SIG-M5 (cell line): ENCODE measurements at regions not wholly inside any gene's neighbourhood (a gene's known extent, or its start where the extent isn't known, plus 50 kb on each side); places are given as distances from the start of the nearest gene placed in this dataset.

Source experiments
- DNase-seq: peaks from one replicate; lab custom pipeline; 2025; lab: John Stamatoyannopoulos, UW

DNA sequence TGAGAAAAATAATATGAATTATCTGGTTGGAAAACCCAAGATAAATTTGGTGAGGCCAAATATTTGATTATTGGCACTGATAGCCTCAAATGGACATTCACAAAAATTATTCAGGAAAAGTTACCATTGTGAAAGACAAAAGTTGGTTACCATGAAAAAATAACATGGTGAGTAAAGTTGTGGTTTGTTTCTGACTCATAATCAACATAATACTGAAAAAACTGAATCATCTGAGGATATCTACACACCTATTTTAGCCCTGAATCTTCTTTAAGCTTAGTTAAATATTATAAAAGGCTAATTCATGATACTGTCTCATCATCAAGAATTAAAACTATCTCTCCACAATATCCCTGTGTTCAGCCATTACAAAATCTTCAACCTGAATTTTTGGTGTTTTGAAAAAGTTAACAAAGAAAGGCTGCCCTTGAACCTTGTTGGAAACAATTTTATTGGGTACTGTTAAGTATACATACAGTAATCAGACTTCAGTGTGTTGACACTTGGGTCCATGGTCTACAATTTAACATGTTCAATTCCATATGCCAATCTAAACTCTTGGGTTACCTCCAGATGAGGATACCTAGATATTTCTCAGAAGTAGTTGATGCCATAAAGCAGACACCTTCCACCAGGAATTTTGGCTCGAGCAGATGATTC lies 607.5 kb upstream of the SLC39A10 start:
- DNase-seq: no peak

DNA sequence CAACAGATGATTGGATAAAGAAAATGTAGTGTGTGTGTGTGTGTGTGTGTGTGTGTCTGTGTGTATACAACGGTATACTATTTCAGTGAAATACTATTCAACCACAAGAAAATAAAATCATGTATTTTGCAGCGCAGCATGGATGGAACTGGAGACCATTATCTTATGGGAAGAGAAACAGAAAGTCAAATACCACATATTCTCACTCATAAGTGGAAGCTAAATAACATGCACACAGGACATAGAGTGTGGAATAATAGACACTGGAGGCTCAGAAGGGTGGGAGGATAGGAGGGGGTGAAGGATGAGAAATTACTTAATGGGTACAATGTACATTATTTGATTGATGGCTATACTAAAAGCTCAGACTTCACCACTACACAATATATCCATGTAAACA lies 609.1 kb upstream of the SLC39A10 start:
- DNase-seq: no peak

DNA sequence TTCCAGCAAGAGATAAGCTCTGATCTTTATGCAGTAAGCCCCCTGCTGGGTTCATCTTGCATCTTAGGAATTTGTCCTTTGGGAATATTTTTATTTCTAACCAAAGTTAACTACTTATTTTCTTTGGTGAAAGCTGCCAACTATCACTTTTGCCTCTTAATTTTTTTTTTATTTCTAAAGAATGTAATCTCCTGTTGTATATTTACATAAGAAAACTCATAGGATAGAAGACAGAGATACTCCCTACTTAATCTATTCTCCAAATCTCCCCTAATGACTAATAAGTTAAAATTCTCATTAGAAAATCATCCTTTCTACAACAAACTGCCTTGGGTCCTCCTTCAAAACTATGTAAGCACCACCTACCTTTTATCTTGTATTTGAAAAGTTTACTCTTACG lies 612.2 kb upstream of the SLC39A10 start:
- DNase-seq: no peak

DNA sequence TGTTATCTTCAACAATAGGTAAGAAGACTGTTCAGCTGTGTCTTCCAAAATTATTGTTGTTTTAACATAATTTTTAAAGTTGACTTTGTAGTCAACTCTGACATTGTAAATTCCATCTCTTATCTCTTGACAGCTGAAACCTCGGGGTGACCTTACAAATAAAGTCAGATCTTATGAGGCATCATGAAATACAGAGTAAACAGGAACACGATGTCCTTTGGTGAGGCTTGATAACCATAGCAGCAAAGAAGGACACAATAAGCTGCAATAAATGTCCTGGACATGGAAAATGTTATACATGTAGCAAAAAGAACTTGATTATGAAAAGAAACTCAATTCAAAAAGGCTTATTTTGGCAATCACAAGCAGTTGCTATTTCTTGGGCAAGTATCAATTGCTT lies 618.9 kb upstream of the SLC39A10 start:
- no peak for DNase-seq

DNA sequence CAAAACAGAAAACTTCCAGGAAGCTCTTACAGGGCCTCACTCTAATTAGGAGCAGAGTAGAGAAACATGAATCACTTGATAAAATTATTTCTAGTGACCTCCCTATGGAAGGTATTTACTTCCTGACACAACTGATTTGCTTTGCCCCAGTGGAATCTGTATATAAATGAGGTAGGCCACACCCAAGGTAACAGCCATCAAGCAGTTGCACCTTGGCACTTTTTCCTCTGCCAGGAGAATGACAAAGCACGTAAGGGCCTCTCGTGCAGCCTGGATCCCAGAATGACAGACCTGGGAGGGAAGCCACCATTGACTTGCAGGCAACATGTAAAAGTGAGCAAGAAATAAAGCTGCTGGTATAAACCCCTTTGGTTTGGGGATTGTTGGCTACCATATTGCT lies 620.0 kb upstream of the SLC39A10 start:
- DNase-seq: no peak

DNA sequence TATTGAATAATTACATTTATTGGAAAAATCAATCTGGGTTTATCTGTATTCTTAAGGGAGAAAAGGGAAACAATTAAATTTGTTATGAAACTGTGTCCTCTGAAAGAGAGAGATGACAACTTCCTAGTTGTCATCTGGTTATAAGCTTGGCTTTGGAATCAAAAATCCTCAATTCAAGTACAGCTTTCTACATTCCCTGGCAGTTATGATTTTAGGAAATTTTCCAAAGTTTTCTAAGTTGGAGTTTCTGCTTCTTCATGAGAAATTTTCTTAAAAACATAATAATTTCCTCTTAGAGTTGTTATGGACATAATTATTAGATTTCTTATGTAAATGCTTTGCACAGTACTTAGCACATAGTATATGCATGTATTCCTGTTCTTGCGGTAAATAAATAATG lies 625.6 kb upstream of the SLC39A10 start:
- DNase-seq: no peak

DNA sequence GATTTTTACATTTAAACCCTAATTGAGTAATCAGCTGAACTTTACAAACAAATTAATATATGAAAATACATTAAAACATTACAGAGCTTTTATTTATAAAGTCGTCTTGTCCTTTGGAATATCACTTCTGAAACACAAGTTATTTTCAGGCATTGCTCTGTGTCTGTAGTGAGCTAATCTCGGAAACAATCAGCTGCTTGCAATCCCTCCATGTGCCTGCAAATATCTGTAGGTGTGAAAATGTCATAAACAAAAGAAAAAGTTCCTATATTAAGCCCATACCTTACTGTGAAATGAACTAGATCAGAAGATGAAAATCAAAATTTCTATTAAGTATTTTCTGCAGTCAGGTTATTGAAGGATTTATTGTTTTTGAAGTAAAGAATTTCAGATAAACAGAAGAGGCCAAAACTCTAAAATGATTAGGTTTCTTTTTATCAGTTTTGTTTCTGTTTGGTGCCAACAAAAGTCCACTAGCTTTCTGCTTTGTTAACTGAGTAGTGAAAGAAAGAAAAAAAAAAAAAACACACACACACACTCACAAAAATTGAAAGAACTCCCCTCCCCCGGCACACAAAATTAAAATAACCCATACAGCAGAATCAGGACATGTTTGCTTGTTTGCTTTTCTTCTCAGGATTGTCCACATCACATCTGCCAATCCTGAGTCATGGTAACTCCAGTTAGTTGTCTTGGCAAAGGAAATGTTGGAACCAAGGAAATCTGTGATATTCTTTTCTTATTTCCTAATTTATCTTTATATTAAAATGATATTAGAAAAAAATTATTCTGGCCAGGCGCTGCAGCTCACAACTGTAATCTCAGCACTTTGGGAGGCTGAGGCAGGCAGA lies 627.0 kb upstream of the SLC39A10 start:
- no peak for DNase-seq

DNA sequence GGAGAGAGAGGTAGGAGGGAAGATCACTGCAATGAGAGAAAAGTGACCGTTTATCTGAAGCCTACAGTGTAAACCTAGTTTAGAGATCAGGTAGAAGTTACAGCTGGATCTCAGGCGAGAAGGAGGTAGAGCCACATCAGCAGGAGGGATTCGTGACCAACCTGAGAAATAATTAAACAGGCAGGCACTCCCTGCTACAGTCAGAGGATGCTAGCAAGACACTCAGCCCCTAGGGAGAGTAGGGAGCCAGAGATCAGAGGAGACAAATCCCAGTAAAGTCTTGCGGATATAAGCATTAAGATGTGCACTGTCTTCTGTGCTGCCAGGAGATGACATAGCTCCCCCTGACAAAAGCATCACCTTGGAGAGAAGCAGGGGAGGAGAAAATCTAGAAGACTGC lies 629.1 kb upstream of the SLC39A10 start:
- no peak for DNase-seq

DNA sequence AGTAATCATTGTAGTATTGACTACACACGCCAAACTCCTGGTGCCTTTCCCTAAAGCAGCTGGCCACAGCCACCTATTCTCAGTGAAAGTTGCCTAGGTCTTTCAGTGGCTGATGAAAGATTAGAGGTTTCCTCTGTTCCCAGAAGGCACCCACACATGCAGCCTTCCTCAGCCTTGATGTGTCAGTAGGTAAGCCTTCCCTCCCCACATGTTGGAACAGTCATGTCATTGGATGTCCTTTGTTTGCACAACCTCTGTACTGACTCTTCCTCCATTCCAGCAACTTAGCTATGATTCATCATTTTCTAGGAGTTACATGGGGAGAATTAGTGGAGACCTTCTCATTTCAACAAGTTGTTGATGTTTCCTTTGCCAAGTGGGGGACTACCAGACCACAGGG lies 630.8 kb upstream of the SLC39A10 start:
- DNase-seq: no peak

DNA sequence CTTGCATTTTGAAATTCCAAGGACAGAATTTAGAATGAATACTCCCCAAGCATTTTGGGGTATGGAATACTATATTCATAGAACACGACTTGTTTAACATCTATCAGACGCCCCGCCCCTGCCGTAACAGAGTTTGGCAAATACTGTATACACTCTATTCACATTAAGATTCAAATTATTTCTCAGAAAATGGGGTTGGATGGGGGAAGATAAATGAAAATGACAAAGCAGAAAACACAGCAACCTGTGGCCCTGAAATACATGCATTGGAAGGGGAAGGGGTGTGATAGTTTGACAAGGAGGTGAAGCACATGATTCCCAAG lies 634.6 kb upstream of the SLC39A10 start:
- DNase-seq: no peak

DNA sequence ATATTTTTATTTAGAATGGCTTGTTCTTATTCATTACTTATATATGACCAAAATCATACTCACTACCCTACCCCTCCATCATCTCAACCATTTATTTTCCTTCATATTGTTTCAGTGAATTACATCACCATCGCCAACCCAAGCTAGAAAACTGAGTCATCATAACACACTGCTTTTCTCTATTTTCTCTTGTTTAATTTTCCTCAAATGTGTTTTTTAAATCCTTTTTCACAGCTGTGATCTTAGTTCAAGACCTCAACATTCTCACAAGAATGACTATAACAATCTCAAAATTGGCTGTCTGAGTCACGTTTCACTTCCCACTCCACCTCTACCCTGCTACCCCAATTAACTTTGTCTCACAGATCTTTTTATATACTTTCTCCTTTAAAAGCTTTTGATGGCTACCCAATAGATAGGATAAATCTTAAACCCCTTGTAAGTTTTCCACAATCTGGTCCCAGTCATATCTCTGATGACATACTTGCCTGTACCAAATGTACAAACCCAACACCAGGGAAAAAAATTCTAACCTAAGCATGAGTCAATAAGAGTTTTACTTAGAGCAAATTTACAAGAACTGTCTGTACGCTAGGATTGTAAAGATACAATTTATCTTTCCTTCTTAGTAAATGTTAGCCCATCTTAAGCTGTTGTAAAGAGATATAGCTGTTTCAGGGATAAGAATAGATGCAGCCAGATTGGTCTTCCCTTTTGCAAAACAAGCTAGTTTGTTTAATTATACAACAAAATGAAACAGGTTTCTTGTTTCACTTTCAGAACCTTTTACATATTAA lies 635.1 kb upstream of the SLC39A10 start:
- no peak for DNase-seq

DNA sequence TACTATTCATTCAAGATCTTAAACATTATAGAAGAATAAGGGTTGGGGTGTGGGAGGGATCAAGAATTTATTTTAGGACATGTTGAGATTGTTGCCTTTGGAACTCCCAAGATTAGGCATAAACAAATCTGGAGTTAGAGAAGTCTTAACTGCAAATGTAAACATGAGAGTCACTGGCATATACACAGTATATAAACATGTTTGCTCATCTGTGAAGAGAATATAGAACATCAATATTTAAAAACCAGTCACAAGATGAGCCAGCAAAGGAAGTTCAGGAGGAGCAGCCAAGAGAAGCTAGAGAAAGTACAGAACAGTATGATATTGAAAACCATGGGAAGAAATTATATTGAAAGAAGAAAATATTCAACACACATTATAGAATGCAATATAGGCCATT lies 638.6 kb upstream of the SLC39A10 start:
- DNase-seq: no peak

DNA sequence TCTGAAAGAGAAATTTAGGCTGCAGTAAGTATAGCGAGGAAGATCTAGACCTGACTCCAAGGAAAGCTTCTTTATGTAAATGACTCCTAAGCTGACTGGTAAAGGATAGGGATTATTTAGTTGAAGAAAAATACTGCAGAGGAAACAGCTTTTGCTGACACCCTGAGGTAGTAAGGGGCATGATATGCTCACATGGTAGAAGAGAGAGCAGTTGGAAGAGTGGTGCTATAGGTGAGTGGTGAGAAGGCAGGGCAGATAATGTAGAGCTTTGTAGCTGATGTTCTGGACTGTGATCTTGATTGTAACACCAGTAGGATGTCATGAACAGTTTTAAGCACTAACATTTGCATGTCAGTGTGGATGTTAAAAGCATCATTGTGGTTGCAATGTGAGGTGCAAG lies 639.1 kb upstream of the SLC39A10 start:
- DNase-seq: no peak

DNA sequence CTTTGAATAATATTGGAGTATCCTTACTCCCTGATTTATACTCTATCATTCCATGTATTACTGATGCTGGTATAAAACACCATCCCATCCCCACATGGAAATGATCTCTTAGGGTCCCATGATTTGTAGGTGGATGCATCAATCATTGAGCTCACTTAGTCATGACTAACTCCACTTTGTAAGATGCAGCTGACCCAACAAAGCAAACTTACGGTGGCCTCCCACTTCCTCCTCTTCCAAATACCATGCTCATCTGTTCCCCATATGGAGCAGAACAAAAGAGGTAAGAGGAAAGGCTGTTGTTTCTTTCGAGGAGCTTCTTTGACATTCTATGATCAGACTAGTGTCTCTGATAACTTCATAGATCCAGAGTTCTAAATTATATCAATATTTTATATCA lies 640.2 kb upstream of the SLC39A10 start:
- DNase-seq: no peak

DNA sequence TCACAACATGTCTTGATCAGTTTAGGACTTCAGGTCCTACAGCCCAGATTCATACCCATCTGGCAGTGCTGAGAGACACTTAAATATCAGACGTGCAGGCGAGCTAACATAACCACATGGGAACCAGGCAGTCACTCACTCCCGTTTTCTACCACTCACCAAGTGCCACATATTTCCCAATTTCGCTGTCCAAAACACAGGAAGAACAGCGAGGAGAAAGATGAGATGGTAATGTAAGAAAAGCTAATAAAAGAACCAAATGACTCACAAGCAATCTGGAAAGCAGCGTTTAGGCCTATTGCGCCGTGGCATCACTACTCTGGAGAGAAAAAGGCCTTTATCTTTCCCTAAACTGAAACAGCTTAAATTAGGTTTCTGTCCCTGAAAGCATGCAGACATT lies 647.8 kb upstream of the SLC39A10 start:
- no peak for DNase-seq

DNA sequence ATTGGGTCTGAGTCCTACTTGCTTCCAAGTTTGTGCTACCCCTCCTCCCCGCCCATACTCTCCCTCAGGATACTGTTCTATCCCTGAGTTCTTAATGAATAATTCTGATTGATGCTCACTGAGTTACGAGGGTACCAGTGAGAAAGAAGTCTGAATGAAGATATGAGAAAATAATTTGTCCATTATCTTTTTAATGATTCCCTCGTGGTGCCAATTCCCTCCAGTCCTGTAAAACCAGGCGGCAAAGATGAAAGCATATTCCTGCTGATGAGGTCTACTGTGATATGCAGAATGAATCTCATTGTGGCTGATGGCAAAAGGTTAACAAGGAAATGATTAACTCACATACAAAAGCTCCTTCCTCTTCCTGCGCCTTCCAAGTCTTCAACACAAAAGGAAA lies 650.2 kb upstream of the SLC39A10 start:
- DNase-seq: no peak

DNA sequence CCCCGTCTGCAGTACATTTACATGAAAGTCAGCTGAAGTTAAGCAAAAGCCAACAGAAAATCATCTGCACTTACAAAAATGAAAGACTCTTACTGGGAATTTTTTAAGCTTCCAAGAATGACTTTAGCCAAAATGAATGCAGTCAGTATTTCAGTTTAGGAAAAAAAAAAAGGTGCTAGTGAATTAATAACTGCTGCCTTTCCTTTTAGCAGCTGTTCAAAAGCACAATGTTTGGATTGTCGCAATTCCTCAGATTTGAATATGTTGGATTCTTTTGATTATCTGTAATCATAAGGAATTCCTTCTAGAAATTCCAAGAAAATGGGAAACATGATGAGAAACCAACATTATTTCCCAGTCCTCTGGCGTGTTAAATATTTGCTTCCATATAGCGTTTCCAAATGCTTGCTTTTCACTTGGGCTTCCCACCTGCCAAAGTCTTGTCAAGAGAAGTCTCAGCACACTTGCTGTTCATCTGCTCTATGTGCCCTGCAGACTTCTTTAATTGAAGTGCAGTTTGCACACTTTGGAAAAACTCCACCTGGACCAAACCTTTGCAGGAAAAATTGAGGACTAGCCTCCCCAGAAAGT lies 653.0 kb upstream of the SLC39A10 start:
- no peak for DNase-seq

DNA sequence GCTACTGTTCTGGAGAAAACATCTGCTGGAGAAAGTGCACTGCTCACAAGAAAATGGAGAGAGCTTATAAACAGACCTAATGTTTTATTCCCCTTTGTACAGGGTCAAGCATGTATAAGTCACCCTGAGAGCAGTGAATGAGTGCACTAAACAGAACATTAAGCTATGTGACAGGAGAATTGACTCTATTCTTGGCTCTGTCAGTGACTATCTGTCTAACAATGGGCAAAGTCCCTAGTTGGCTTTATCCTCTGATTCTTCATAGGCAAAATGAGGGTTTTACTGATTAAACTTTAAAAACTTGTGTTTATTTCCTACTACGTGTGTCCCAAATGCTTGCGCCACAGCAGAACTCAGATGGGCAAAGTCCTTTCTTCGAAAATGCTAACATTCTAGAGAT lies 655.1 kb upstream of the SLC39A10 start:
- no peak for DNase-seq

DNA sequence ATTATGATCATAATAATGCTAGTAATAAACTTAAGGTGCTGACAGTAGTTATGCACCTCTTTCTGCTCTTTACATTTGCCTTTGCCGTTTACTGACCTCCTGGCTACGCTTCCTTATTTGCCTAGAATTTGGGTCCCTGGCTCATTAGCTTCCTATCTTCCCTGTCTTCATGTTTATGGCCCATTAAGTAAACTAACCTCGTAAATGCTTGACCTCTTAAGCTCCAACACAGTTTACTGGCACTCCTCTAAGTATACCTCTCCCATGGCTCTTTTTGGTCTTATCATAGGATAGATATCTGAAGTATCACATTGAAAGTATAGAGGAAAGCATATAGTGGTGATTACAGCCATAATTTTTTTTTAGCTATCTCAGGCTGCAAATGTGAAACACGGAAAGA lies 657.3 kb upstream of the SLC39A10 start:
- DNase-seq: no peak

DNA sequence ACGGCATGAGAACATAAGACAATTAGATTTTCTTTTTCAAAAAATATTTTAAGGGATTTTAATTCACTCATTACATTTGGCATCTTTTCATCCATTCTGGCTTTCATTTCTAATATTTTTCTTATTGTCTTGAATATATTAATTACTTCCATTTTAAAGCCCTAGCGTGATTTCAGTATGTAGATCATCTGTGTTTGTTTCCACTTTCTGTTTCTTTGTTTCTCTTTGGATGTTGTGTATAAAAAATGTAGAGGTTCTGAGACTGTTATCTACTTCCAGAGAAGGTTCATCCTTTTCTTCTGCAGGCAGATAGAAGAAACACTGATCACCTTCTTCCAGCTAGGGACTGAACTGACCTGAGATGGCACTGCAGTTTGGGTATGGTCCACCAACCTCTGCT lies 664.4 kb upstream of the SLC39A10 start:
- DNase-seq: no peak

DNA sequence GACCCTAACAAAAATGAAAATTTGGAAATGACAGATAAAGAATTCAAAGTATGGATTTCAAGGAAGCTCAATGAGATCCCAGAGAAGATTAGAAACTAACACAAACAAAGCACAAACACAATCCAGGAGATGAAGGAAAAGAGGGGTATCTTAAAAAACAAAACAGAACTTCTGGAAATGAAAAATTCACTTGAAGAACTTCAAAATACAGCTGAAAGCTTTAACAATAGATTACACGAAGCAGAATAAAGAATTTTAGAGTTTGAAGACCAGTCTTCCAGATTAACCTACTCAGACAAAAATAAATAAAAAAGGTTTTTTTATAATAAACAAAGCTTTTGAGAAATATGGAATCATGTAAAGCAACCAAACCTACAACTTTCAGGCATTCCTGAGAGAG lies 671.8 kb upstream of the SLC39A10 start:
- no peak for DNase-seq

DNA sequence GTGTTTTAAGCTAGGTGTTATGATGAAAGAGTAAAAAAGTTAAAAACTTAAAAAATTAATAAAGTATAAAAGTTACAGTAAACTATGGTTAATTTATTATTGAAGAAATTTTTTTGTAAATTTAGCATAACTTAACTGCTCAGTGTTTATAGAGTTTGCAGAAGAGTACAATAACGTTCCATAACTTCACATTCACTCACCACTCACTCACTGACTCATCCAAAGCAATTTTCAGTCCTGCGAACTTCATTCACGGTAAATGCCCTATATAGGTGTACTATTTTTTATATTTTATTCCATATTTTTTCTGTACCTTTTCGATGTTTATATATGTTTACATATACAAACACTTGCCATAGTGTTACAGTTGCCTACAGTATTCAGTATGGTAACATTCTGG lies 694.8 kb upstream of the SLC39A10 start:
- DNase-seq: no peak

DNA sequence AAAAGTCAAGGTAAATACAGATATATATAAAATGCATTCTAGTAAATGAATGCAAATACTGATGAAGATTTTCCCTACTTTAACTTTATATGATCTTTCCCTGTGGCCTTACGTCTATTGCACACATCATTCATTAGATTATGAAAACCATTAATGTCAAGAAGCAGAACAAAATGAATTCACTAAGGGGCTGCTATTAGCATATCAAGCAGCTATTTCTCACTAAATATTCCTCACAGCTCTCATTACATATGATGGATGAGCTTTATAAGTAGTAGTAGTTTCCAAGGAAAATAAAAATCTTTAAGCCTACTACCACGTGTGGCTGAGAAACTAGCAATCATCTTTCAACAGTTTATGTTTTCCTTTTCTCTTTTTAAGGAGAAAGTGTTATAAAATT lies 702.8 kb upstream of the SLC39A10 start:
- no peak for DNase-seq
